H9 (cell line): ENCODE measurements at regions not wholly inside any gene's neighbourhood (a gene's known extent, or its start where the extent isn't known, plus 50 kb on each side); places are given as distances from the start of the nearest gene placed in this dataset.

Experiments
- DNase-seq: peaks from one replicate; pipeline ENCODE4 v3.0.0-alpha.2; 2017
- H2AFZ ChIP-seq: one replicate; pipeline ENCODE4 v1.6.1; 2013; ENCODE audit warnings: mild to moderate bottlenecking, low read length, control low read depth, moderate library complexity
- H2AK5ac ChIP-seq: 2 replicates; pipeline ENCODE4 v1.6.1; 2013; ENCODE audit warnings: low read length, control low read depth, mixed read lengths; ENCODE audit not compliant: insufficient read length
- H2BK120ac ChIP-seq: one replicate; pipeline ENCODE4 v1.6.1; 2013; ENCODE audit warnings: low read depth, mild to moderate bottlenecking, low read length, control low read depth, inconsistent platforms; ENCODE audit not compliant: poor library complexity, severe bottlenecking
- H2BK12ac ChIP-seq: 2 replicates; pipeline ENCODE4 v1.6.1; 2013; ENCODE audit warnings: low read length, control low read depth, mixed read lengths, low read depth; ENCODE audit not compliant: insufficient read length
- H2BK15ac ChIP-seq: 2 replicates; pipeline ENCODE4 v1.6.1; 2013; ENCODE audit warnings: low read depth, low read length, control low read depth
- H2BK20ac ChIP-seq: one replicate; pipeline ENCODE4 v1.6.1; 2013; ENCODE audit warnings: low read depth, mild to moderate bottlenecking, low read length, control low read depth, inconsistent platforms; ENCODE audit not compliant: poor library complexity, severe bottlenecking
- H2BK5ac ChIP-seq: 2 replicates; pipeline ENCODE4 v1.6.1; 2013; ENCODE audit warnings: low read length, control low read depth, mixed read lengths; ENCODE audit not compliant: insufficient read length
- H3K14ac ChIP-seq: 2 replicates; pipeline ENCODE4 v1.6.1; 2013; ENCODE audit warnings: low read length, control low read depth; ENCODE audit not compliant: insufficient read depth
- H3K18ac ChIP-seq: 2 replicates; pipeline ENCODE4 v1.6.1; 2013; ENCODE audit warnings: low read depth, mild to moderate bottlenecking, mixed read lengths, low read length, control low read depth; ENCODE audit not compliant: insufficient read length
- H3K23ac ChIP-seq: 2 replicates; pipeline ENCODE4 v1.6.1; 2013; ENCODE audit warnings: low read length, control low read depth, mixed read lengths, low read depth; ENCODE audit not compliant: insufficient read length
- H3K23me2 ChIP-seq: 2 replicates; pipeline ENCODE4 v1.6.1; 2013; ENCODE audit warnings: low read depth, mild to moderate bottlenecking, mixed read lengths, low read length, control low read depth; ENCODE audit not compliant: insufficient read length, poor library complexity, severe bottlenecking
- H3K27ac ChIP-seq: 2 replicates; pipeline ENCODE4 v1.5.1; 2013; ENCODE audit warnings: low read length, control low read depth, mixed read lengths, low read depth; ENCODE audit not compliant: insufficient read length
- H3K27me3 ChIP-seq: 2 replicates; pipeline ENCODE4 v1.6.1; 2013; ENCODE audit warnings: low read length, control low read depth, inconsistent platforms; ENCODE audit not compliant: insufficient read depth
- H3K4ac ChIP-seq: 2 replicates; pipeline ENCODE4 v1.6.1; 2013; ENCODE audit warnings: low read depth, mild to moderate bottlenecking, control low read depth, inconsistent platforms, low read length, moderate library complexity
- H3K4me1 ChIP-seq: 2 replicates; pipeline ENCODE4 v1.6.1; 2013; ENCODE audit warnings: low read length, control low read depth, inconsistent platforms; ENCODE audit not compliant: insufficient read depth
- H3K4me2 ChIP-seq: 2 replicates; pipeline ENCODE4 v1.6.1; 2013; ENCODE audit warnings: low read length, control low read depth, mixed read lengths; ENCODE audit not compliant: insufficient read length, insufficient read depth
- H3K56ac ChIP-seq: 2 replicates; pipeline ENCODE4 v1.6.1; 2013; ENCODE audit warnings: low read depth, mild to moderate bottlenecking, mixed read lengths, low read length, control low read depth; ENCODE audit not compliant: insufficient read length
- H3K79me1 ChIP-seq: 2 replicates; pipeline ENCODE4 v1.6.1; 2013; ENCODE audit warnings: low read depth, mild to moderate bottlenecking, moderate library complexity, low read length, control low read depth, inconsistent platforms; ENCODE audit not compliant: insufficient read depth, poor library complexity, severe bottlenecking
- H3K79me2 ChIP-seq: 2 replicates; pipeline ENCODE4 v1.6.1; 2013; ENCODE audit warnings: low read length, control low read depth, inconsistent platforms; ENCODE audit not compliant: insufficient read depth
- H3K9ac ChIP-seq: 2 replicates; pipeline ENCODE4 v1.6.1; 2013; ENCODE audit warnings: low read length, control low read depth, mixed read lengths; ENCODE audit not compliant: insufficient read length; ENCODE audit errors: extremely low read depth
- H3K9me3 ChIP-seq: one replicate; pipeline ENCODE4 v1.6.1; 2013; ENCODE audit warnings: low read depth, low read length, inconsistent platforms; ENCODE audit not compliant: control insufficient read depth
- H3T11ph ChIP-seq: one replicate; pipeline ENCODE4 v1.6.1; 2013; ENCODE audit warnings: mild to moderate bottlenecking, low read length, control low read depth, inconsistent platforms
- H4K20me1 ChIP-seq: one replicate; pipeline ENCODE4 v1.6.1; 2013; ENCODE audit not compliant: control insufficient read depth, insufficient read length, insufficient read depth
- H4K5ac ChIP-seq: 2 replicates; pipeline ENCODE4 v1.6.1; 2013; ENCODE audit warnings: low read depth, mild to moderate bottlenecking, mixed read lengths, low read length, control low read depth; ENCODE audit not compliant: insufficient read length
- H4K8ac ChIP-seq: replicated peaks from 2 replicates; pipeline ENCODE4 v1.6.1; 2013; ENCODE audit warnings: low read length, control low read depth, mixed read lengths, low read depth; ENCODE audit not compliant: insufficient read length
- H4K91ac ChIP-seq: 2 replicates; pipeline ENCODE4 v1.6.1; 2013; ENCODE audit warnings: low read depth, mild to moderate bottlenecking, moderate library complexity, mixed read lengths, low read length, control low read depth; ENCODE audit not compliant: insufficient read length
- H3K27ac Mint-ChIP-seq, 3 experiments: 2 replicates in 2 of 3; 3 replicates in 1 of 3; pipeline ENCODE4 v1.8.0; 2020 to 2021; ENCODE audit warnings: mixed read lengths in 3 of 3, mild to moderate bottlenecking in 1 of 3, moderate library complexity in 1 of 3
- H3K27me3 Mint-ChIP-seq: 2 replicates; pipeline ENCODE4 v1.8.0; 2021; ENCODE audit warnings: low read depth, mild to moderate bottlenecking, moderate library complexity, mixed read lengths
- H3K36me3 Mint-ChIP-seq, 3 experiments: 2 replicates in 2 of 3; 3 replicates in 1 of 3; pipeline ENCODE4 v1.8.0; 2020 to 2021; ENCODE audit warnings: low read depth in 3 of 3, mixed read lengths in 3 of 3; ENCODE audit not compliant: insufficient read depth in 1 of 3
- H3K4me1 Mint-ChIP-seq, 2 experiments: 2 replicates each; pipeline ENCODE4 v1.8.0; 2020; ENCODE audit warnings: mixed read lengths in 2 of 2
- H3K4me3 Mint-ChIP-seq, 2 experiments: 2 replicates in 1 of 2; 3 replicates in 1 of 2; pipeline ENCODE4 v1.8.0; 2020 to 2021; ENCODE audit warnings: mild to moderate bottlenecking in 2 of 2, mixed read lengths in 2 of 2, moderate library complexity in 1 of 2
- H3K9me3 Mint-ChIP-seq, 2 experiments: 2 replicates in 1 of 2; 3 replicates in 1 of 2; pipeline ENCODE4 v1.8.0; 2020; ENCODE audit warnings: mild to moderate bottlenecking in 2 of 2, mixed read lengths in 2 of 2, moderate library complexity in 1 of 2
- WGBS: extraction: QIAGEN DNeasy Blood & Tissue Kit; methylation state at CpG from one replicate; pipeline ENCODE4 v1.1.7; 2013; ENCODE audit warnings: missing lambda C conversion rate, low lambda C conversion rate, mixed read lengths; ENCODE audit not compliant: insufficient read length; ENCODE audit errors: extremely low coverage; 5-methylcytosine and 5-hydroxymethylcytosine counted together
- TF ChIP-seq, protein P1 (sequence below): fragments of 200-600 bp; sonication (generic); conservative IDR thresholded peaks from 3 replicates; pipeline ENCODE4 v1.8.0; 2021; ENCODE audit warnings: antibody characterized with exemption, mild to moderate bottlenecking

DNA sequence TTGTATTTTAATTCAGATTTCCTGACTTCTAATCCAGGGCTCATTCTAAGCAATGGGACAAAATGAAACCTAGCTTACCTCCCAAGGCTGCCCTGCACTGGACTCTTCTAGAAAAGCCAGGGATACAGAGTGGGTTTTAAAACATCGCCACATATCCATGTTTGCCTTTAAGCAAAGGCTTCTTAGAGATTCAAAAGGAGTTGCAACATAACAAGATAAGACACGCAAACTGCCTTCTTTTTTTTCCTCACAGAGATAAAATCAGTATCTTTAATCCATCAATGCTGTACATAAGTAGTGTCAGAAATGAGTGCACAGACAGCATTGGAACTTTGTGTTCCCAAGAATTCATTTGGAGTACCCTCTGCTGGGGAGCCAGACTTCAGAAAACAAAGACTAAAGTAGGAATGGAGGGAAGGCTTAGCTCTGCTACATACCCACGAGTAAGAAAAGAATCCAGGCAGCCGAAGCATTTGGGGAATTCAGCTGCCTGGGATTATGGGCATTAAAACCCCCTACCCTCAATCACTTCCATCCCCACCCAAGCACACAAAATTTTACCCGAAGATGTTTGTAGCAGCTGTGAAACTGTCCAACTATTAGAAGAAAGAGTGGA is 427.8 kb downstream of the ARL4A start:
- H3K9me3 ChIP-seq = no peaks in the 10 kb centered on the region
- no peak overlapping the region for H3K14ac ChIP-seq
- H3K79me1 ChIP-seq = no peaks in the 10 kb centered on the region
- H4K8ac ChIP-seq = no peak overlapping the region
- H3K27ac ChIP-seq = no peak overlapping the region
- H3K18ac ChIP-seq = no peak overlapping the region
- H4K20me1 ChIP-seq = no peaks in the 10 kb centered on the region
- Mint-ChIP-seq H3K36me3 (peaks cover 0 to 2% (median 0%) of the 10 kb centered on the region in 3 experiments; a peak in 1 of 7 replicates), H3K4me1 (peaks cover 17% of the 10 kb centered on the region in 2 experiments), H3K27me3 (no peaks in the 10 kb centered on the region), H3K9me3 (peaks cover 0 to 3% of the 10 kb centered on the region in 2 experiments; a peak in 1 of 5 replicates), H3K27ac (peak overlapping the region in 2 of 3 experiments; percentile 81 to 82; a peak in 6 of 7 replicates), H3K4me3 (no peak overlapping the region)
- WGBS = no CpG with 5 or more reads among the region's 5 CpGs
- H2BK15ac ChIP-seq = no peak overlapping the region
- H2BK12ac ChIP-seq = no peak overlapping the region
- peak overlapping the region; percentile 62 for H2AFZ ChIP-seq
- no peak overlapping the region for H3K9ac ChIP-seq
- H3K4ac ChIP-seq = no peak overlapping the region
- H2AK5ac ChIP-seq = no peak overlapping the region
- no peak overlapping the region for H2BK20ac ChIP-seq
- H2BK120ac ChIP-seq = no peak overlapping the region
- no peaks in the 10 kb centered on the region for H3K27me3 ChIP-seq
- H3K56ac ChIP-seq = no peak overlapping the region
- TF ChIP-seq, protein P1, sequence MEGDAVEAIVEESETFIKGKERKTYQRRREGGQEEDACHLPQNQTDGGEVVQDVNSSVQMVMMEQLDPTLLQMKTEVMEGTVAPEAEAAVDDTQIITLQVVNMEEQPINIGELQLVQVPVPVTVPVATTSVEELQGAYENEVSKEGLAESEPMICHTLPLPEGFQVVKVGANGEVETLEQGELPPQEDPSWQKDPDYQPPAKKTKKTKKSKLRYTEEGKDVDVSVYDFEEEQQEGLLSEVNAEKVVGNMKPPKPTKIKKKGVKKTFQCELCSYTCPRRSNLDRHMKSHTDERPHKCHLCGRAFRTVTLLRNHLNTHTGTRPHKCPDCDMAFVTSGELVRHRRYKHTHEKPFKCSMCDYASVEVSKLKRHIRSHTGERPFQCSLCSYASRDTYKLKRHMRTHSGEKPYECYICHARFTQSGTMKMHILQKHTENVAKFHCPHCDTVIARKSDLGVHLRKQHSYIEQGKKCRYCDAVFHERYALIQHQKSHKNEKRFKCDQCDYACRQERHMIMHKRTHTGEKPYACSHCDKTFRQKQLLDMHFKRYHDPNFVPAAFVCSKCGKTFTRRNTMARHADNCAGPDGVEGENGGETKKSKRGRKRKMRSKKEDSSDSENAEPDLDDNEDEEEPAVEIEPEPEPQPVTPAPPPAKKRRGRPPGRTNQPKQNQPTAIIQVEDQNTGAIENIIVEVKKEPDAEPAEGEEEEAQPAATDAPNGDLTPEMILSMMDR = no peak
- no peak overlapping the region for H3T11ph ChIP-seq
- H2BK5ac ChIP-seq = no peak overlapping the region
- no peaks in the 10 kb centered on the region; the same call in 1 of the 2 replicates for H3K4me1 ChIP-seq
- no peak overlapping the region for H4K5ac ChIP-seq
- H3K23me2 ChIP-seq = no peaks in the 10 kb centered on the region
- no peak overlapping the region for H3K4me2 ChIP-seq
- no peak for DNase-seq
- no peaks in the 10 kb centered on the region for H3K79me2 ChIP-seq
- H3K23ac ChIP-seq = no peak overlapping the region
- no peak overlapping the region for H4K91ac ChIP-seq
